ENCODE measurements at regions not wholly inside any gene's neighbourhood (a gene's known extent, or its start where the extent isn't known, plus 50 kb on each side); places are given as distances from the start of the nearest gene placed in this dataset.

DNA sequence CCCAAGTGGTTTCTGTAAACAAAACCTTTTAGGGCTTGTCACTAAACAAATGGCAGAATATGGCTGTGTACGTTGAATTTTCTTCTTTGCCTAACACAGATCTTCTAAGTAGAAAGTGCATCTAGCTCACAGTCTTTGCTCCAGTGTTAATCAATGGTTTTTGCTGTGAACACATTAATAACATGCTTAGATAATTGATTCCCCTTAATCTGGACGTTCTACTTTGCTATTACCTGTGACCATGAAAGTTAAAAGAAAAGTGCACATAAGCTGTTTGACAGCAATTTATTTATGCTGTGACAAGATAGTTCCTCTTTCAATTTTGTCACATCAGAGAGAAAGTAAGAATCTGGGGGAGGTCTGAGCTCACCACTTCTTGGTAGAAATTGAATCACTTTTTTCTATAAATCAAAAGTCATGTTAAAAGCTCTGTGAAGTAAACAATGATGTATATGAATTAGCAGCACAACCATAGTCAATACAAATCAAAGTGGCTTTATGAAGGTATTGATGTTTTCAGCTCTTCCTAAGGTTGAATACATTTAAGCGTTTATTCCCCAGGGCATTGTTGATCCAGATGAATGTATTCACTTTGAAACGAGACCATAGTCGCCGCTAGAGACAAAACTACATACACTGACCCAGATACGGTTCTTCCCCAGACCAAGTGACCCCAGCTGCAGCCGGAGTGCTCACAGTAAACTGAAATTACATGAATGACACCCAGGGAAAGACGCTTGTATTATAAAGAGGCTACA, 174.6 kb upstream of the ZNF608 start:
- TF ChIP-seq, protein P1, sequence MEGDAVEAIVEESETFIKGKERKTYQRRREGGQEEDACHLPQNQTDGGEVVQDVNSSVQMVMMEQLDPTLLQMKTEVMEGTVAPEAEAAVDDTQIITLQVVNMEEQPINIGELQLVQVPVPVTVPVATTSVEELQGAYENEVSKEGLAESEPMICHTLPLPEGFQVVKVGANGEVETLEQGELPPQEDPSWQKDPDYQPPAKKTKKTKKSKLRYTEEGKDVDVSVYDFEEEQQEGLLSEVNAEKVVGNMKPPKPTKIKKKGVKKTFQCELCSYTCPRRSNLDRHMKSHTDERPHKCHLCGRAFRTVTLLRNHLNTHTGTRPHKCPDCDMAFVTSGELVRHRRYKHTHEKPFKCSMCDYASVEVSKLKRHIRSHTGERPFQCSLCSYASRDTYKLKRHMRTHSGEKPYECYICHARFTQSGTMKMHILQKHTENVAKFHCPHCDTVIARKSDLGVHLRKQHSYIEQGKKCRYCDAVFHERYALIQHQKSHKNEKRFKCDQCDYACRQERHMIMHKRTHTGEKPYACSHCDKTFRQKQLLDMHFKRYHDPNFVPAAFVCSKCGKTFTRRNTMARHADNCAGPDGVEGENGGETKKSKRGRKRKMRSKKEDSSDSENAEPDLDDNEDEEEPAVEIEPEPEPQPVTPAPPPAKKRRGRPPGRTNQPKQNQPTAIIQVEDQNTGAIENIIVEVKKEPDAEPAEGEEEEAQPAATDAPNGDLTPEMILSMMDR (conservative IDR thresholded peaks at IDR 0.05): no peak
- peak overlapping the region; percentile 47 for H3K27ac ChIP-seq

DNA sequence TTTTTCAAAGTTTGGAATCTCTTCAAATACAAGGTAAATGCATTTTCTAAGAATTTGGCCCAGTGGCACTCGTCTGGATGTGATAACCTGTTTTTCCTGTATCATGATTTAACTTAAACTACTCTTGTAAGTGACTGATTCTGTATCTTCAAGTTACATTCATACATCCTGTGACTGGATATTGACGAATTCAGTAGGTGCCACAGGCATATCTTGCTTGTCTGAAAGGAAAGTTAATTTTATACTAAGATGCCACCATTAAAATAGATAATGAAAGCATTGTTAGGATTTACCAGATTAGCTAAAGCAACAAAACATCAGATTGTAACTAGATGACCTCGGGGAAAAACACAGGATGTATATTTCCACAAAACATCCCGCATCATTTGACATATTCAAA, 175.3 kb upstream of the ZNF608 start:
- peak overlapping the region; percentile 47 for H3K27ac ChIP-seq
- TF ChIP-seq, protein P1 (conservative IDR thresholded peaks at IDR 0.05): no peak

DNA sequence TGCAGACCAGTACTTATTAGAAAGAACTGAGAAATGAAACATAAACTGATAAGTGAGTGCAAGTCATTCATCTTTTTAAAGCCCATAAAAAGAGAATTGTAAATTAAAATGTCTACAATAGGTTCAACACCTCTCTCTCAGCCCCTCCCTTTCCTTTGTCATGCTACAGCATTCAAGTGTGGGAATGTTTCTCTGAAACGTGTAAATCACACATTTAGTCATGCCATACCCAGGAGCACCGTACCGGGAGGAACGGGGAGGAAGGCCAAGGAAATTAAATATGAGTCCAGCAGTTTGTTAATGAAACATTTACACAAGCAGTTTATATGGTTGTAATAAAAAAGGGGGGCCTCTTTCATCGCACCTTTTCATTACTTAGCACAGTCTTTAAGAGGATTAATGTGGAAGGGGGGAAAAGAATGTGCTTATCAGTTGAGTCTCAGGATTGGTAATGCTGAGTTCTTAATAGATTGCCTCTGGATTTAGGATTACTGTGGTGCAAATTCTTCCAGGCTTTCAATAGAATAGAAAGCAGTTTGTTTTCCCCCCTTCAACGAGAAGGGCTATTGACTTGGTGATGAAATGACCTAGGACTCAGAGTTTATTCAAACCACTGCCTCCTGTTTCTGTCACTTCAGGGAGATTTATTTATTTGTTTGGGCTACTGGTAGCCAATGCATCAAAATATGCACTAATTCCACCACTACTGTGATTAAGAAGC, 176.0 kb upstream of the ZNF608 start:
- H3K27ac ChIP-seq: peak overlapping the region; percentile 47
- TF ChIP-seq, protein P1 (conservative IDR thresholded peaks at IDR 0.05): no peak

DNA sequence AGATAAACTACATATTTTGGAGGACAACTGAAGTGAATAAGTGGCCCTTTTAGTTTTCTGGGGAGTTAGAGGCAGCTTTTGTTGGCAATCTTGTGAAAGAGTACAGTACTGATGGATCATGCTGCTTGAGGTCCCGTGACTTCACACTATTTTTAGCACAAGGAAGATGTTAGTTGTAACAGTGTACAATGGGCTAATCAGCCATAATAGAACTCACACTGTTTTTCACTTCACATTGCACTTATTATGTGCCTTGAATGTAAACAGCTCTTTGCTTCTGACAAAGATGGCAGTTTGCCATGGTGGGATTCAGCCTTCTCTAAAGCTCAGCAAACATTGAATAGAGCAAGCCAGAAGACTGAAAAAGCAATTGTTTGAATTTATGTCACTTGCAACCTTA, 176.7 kb upstream of the ZNF608 start:
- TF ChIP-seq, protein P1 (conservative IDR thresholded peaks at IDR 0.05): no peak
- peak overlapping the region; percentile 47 for H3K27ac ChIP-seq

DNA sequence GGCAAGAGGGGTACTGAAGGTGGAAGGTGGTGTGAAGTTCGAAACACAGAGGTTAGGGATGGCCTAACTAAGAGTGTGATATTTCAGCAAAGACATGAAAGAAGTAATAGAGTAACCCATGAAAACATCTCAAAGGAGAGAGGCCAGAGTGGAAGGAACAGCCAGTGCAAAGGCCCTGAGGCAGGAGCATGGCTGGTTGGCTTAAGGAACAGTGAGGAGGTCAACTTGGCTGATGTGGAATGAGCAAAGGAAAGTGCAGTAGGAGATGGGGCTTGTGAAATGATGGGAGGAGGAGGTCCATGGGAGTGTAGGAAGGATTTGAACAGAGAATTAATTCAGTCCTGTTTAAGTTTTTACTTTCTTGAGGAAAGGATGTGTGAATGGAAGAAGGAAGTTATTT, 178.3 kb upstream of the ZNF608 start:
- no peak overlapping the region for H3K27ac ChIP-seq
- TF ChIP-seq, protein P1 (conservative IDR thresholded peaks at IDR 0.05): no peak

DNA sequence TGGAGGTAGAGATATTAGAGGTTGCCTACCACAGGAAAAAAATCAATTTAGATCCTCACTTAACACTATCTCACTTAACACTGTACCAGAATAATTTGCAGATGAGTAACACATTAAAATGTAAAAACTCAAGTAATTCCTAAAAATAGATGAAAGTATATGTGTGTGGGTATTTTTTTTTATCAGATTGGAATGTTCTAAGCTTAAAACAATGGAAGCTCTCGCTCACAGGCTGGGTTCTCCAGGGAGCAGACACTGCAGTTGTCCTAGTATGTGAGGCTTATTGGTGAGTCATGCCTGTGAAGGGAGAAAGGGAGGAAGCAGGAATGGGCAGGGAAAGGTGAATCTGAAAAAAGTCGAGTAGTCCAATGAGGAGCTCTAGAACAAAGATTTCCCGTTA, 181.3 kb upstream of the ZNF608 start:
- no peak overlapping the region for H3K27ac ChIP-seq
- TF ChIP-seq, protein P1 (conservative IDR thresholded peaks at IDR 0.05): no peak

DNA sequence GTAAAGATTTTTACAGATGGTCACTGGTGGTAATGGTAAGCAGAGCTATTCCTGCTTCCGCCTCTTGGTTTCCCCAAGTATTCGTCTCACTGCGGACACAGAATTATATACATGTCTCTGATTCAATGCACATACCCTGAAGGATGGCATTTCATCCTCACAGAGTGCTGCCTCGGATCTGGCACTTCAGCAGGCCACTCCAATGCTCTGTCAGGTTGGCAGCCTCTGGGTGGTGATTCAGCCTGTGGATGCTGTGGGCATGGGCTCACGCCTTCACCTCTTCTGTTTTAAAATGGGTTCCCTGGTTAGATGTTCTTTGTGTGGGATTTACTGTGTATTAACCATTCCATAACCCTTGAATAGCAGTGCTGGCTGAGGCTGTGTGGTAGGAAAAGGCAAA, 182.6 kb upstream of the ZNF608 start:
- TF ChIP-seq, protein P1 (conservative IDR thresholded peaks at IDR 0.05): no peak
- no peak overlapping the region for H3K27ac ChIP-seq

All from VCaP (cell line).